Gastroesophageal sphincter (tissue), 3 donors: ENCODE measurements at regions not wholly inside any gene's neighbourhood (a gene's known extent, or its start where the extent isn't known, plus 50 kb on each side); places are given as distances from the start of the nearest gene placed in this dataset.
"Not testable (repeated sequence)": the region's sequence is repeated elsewhere in the genome, so short reads cannot be mapped to it uniquely, and the experiment has no call there.

Source experiments
- CTCF ChIP-seq, 4 experiments: fragments of 200-600 bp in 2 of 4; fragments of 450-650 bp in 2 of 4; sonication (generic) in 1 of 4; IDR thresholded peaks; one replicate each; pipeline ENCODE4 v1.5.1; 2017 to 2019; ENCODE audit warnings: antibody characterized with exemption in 4 of 4, mild to moderate bottlenecking in 2 of 4, moderate library complexity in 2 of 4
- EP300 ChIP-seq: sonication (generic); formaldehyde crosslinking; IDR thresholded peaks from one replicate; pipeline ENCODE4 v1.6.1; 2017; ENCODE audit warnings: antibody characterized with exemption, mild to moderate bottlenecking
- POLR2A ChIP-seq, 2 donors: fragments of 450-650 bp; IDR thresholded peaks; one replicate each; pipeline ENCODE4 v1.6.1; 2017; ENCODE audit warnings: antibody characterized with exemption in 2 of 2, mild to moderate bottlenecking in 2 of 2, moderate library complexity in 1 of 2

DNA sequence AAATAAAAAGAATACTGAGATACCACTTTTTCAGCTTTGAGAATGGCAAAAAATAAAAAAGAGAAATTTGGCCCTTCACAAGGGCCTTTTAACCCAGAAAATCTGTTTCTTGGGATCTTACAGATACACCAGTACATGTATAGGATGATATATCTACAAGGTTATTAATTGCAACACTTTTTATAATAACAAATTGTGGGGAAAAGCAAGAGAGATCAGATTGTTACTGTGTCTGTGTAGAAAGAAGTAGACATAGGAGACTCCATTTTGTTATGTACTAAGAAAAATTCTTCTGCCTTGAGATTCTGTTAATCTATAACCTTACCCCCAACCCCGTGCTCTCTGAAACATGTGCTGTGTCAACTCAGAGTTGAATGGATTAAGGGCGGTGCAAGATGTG lies 378.7 kb downstream of the KIF2B start:
- TF ChIP-seq CTCF (IDR thresholded peaks at IDR 0.05); POLR2A (IDR thresholded peaks at IDR 0.05); EP300: not testable (repeated sequence)
